Spleen (tissue), 7 donors: ENCODE measurements at regions not wholly inside any gene's neighbourhood (a gene's known extent, or its start where the extent isn't known, plus 50 kb on each side); places are given as distances from the start of the nearest gene placed in this dataset.

Source experiments
- POLR2A ChIP-seq, 3 donors: fragments of 450-650 bp; IDR thresholded peaks; one replicate each; pipeline ENCODE4 v1.5.1; 2017; ENCODE audit warnings: antibody characterized with exemption in 3 of 3, mild to moderate bottlenecking in 1 of 3
- POLR2AphosphoS5 ChIP-seq, 3 donors: sonication (generic); formaldehyde crosslinking; IDR thresholded peaks; one replicate each; pipeline ENCODE4 v1.5.1; 2017; ENCODE audit warnings: antibody characterized with exemption in 3 of 3
- TF ChIP-seq, protein P1 (sequence below), 11 experiments: fragments of 200-600 bp in 7 of 11; fragments of 450-650 bp in 4 of 11; sonication (generic) in 4 of 11; IDR thresholded peaks in 8 of 11; conservative IDR thresholded peaks in 3 of 11; 1 replicate in 7 of 11; 2 replicates in 4 of 11; pipeline versions ENCODE4 v1.4.0 to v1.8.0; 2016 to 2021; ENCODE audit warnings: antibody characterized with exemption in 11 of 11, inconsistent platforms in 4 of 11, mild to moderate bottlenecking in 1 of 11
- donor health status: DM: no; HTN: no; CAD: no; lungs with moderate emphysema.
- donor health status: DM: no; HTN: no; CAD: no.
- donor health status: DM: no; HTN: no; CAD: no.

DNA sequence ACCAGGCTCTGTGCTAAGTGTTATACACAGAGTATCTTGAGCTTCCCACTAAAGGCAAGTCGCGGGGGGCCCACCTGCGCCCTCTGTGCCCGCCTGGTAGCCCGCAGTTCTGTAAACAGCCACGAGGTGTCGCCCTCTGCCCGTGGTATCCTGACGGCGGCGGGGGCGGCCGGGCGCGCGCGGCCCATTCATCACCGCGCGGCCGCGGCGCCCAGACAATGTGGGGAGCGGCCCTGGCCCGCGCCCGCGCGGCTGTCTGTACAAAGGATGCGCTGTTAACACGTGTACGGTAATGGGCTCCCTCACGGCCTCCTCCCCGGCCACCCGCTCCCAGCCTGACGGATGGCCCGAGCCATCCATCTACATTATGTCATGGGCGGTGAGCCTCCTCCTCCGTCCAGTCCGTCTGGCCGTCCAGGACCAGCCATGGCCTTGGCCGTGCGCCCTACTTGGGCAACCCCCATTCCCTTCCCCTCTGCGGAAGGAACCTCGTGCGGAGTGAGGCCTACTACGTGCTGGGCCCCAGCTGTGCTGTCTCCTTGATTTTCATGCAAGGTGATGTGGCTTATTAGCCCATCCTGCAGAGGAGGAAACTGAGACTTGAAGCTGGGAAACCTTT lies 99.4 kb downstream of the MIAT start:
- TF ChIP-seq, protein P1, sequence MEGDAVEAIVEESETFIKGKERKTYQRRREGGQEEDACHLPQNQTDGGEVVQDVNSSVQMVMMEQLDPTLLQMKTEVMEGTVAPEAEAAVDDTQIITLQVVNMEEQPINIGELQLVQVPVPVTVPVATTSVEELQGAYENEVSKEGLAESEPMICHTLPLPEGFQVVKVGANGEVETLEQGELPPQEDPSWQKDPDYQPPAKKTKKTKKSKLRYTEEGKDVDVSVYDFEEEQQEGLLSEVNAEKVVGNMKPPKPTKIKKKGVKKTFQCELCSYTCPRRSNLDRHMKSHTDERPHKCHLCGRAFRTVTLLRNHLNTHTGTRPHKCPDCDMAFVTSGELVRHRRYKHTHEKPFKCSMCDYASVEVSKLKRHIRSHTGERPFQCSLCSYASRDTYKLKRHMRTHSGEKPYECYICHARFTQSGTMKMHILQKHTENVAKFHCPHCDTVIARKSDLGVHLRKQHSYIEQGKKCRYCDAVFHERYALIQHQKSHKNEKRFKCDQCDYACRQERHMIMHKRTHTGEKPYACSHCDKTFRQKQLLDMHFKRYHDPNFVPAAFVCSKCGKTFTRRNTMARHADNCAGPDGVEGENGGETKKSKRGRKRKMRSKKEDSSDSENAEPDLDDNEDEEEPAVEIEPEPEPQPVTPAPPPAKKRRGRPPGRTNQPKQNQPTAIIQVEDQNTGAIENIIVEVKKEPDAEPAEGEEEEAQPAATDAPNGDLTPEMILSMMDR (IDR thresholded peaks at IDR 0.05 in 8 of 11, conservative IDR thresholded peaks at IDR 0.05 in 3 of 11): peak in 10 of 11 experiments; percentile 45 to 93 (median 80)
- TF ChIP-seq POLR2A (IDR thresholded peaks at IDR 0.05) (no peak), POLR2AphosphoS5 (IDR thresholded peaks at IDR 0.05) (peak in 2 of 3 donors; percentile 11 to 23)
